HEK293 (cell line): ENCODE measurements at regions not wholly inside any gene's neighbourhood (a gene's known extent, or its start where the extent isn't known, plus 50 kb on each side); places are given as distances from the start of the nearest gene placed in this dataset.

Experiments used
- CTCF ChIA-PET: fragments of 350-600 bp; formaldehyde crosslinking; extraction: SDS; loops from one replicate; lab custom pipeline; 2021; ENCODE audit warnings: antibody characterized with exemption; lab: Yijun Ruan, JAX
- POLR2A ChIA-PET: fragments of 300-600 bp; formaldehyde crosslinking; extraction: SDS; loops from one replicate; lab custom pipeline; 2020; ENCODE audit warnings: antibody characterized with exemption, inconsistent platforms; lab: Yijun Ruan, JAX
- H3K27ac ChIP-seq: fragments of 200-500 bp; sonication (Bioruptor generic); 2 replicates; pipeline ENCODE4 v1.5.1; 2014; ENCODE audit warnings: low read depth, low read length, control low read depth, inconsistent platforms; ENCODE audit errors: extremely low read depth
- H3K36me3 ChIP-seq, 2 experiments: fragments of 200-500 bp in 1 of 2; sonication (Bioruptor generic) in 1 of 2; 1 replicate in 1 of 2; 2 replicates in 1 of 2; pipeline ENCODE4 v1.5.1; 2014 to 2017; ENCODE audit warnings: inconsistent platforms in 2 of 2, low read length in 2 of 2; ENCODE audit not compliant: control insufficient read depth in 2 of 2, insufficient read depth in 1 of 2
- H3K4me1 ChIP-seq: fragments of 200-500 bp; sonication (Bioruptor generic); 2 replicates; pipeline ENCODE4 v1.5.1; 2014; ENCODE audit warnings: mild to moderate bottlenecking, low read length, inconsistent platforms; ENCODE audit not compliant: control insufficient read depth, insufficient read depth
- H3K4me3 ChIP-seq: 2 replicates; pipeline ENCODE4 v1.5.1; 2011; ENCODE audit warnings: low read depth, mild to moderate bottlenecking, control low read depth, low read length, moderate library complexity
- H3K9me3 ChIP-seq: fragments of 200-500 bp; sonication (Bioruptor generic); 2 replicates; pipeline ENCODE4 v1.5.1; 2014; ENCODE audit warnings: low read depth, low read length, inconsistent platforms; ENCODE audit not compliant: control insufficient read depth, insufficient read depth
- GLI2 ChIP-seq: fragments of 450-650 bp; formaldehyde crosslinking; IDR thresholded peaks from 2 replicates; pipeline ENCODE4; 2017; ENCODE audit warnings: missing biosample characterization, missing genetic modification characterization, low read depth, borderline replicate concordance
- ZBTB17 ChIP-seq: fragments of 450-650 bp; formaldehyde crosslinking; IDR thresholded peaks from 2 replicates; pipeline ENCODE4 v1.5.1; 2016; ENCODE audit warnings: missing biosample characterization, missing genetic modification characterization
- ZBTB48 ChIP-seq: fragments of 450-650 bp; formaldehyde crosslinking; IDR thresholded peaks from 2 replicates; pipeline ENCODE4 v1.5.1; 2016; ENCODE audit warnings: missing biosample characterization, missing genetic modification characterization
- ZEB2 ChIP-seq: fragments of 450-650 bp; formaldehyde crosslinking; IDR thresholded peaks from 2 replicates; pipeline ENCODE4 v1.5.1; 2016; ENCODE audit warnings: missing biosample characterization, missing genetic modification characterization
- ZNF132 ChIP-seq: fragments of 450-650 bp; formaldehyde crosslinking; IDR thresholded peaks from 2 replicates; pipeline ENCODE4 v1.5.1; 2017; ENCODE audit warnings: missing biosample characterization, missing genetic modification characterization, borderline replicate concordance
- ZNF138 ChIP-seq: fragments of 450-650 bp; formaldehyde crosslinking; IDR thresholded peaks from 2 replicates; pipeline ENCODE4 v1.5.1; 2016; ENCODE audit warnings: missing biosample characterization, missing genetic modification characterization, borderline replicate concordance
- ZNF175 ChIP-seq: fragments of 450-650 bp; formaldehyde crosslinking; IDR thresholded peaks from 2 replicates; pipeline ENCODE4 v1.5.1; 2016; ENCODE audit warnings: missing biosample characterization, missing genetic modification characterization
- ZNF223 ChIP-seq: fragments of 450-650 bp; formaldehyde crosslinking; IDR thresholded peaks from 2 replicates; pipeline ENCODE4 v1.5.1; 2016; ENCODE audit warnings: missing biosample characterization, missing genetic modification characterization
- ZNF302 ChIP-seq: fragments of 450-650 bp; formaldehyde crosslinking; IDR thresholded peaks from 2 replicates; pipeline ENCODE4 v1.5.1; 2016; ENCODE audit warnings: missing biosample characterization, missing genetic modification characterization, low read depth
- ZNF416 ChIP-seq: fragments of 450-650 bp; formaldehyde crosslinking; IDR thresholded peaks from 2 replicates; pipeline ENCODE4 v1.5.1; 2016; ENCODE audit warnings: missing biosample characterization, missing genetic modification characterization
- ZNF664 ChIP-seq: fragments of 450-650 bp; formaldehyde crosslinking; IDR thresholded peaks from 2 replicates; pipeline ENCODE4 v1.5.1; 2016; ENCODE audit warnings: missing biosample characterization, missing genetic modification characterization
- ZNF670 ChIP-seq: fragments of 450-650 bp; formaldehyde crosslinking; IDR thresholded peaks from 2 replicates; pipeline ENCODE4 v1.5.1; 2016; ENCODE audit warnings: missing biosample characterization, missing genetic modification characterization, low read depth
- ZNF677 ChIP-seq: fragments of 450-650 bp; IDR thresholded peaks from 2 replicates; pipeline ENCODE4 v1.5.0; 2018; ENCODE audit warnings: missing biosample characterization, mild to moderate bottlenecking, missing genetic modification characterization, moderate library complexity
- ZNF792 ChIP-seq: fragments of 450-650 bp; formaldehyde crosslinking; IDR thresholded peaks from 2 replicates; pipeline ENCODE4 v1.5.1; 2016; ENCODE audit warnings: missing biosample characterization, missing genetic modification characterization
- ZNF837 ChIP-seq: fragments of 450-650 bp; formaldehyde crosslinking; IDR thresholded peaks from 2 replicates; pipeline ENCODE4 v1.5.1; 2016; ENCODE audit warnings: missing biosample characterization, missing genetic modification characterization
- ZSCAN30 ChIP-seq: fragments of 450-650 bp; IDR thresholded peaks from 2 replicates; pipeline ENCODE4 v1.5.1; 2018; ENCODE audit warnings: missing biosample characterization, mild to moderate bottlenecking, missing genetic modification characterization, moderate library complexity
- TF ChIP-seq, protein P1 (sequence below): fragments of 450-650 bp; formaldehyde crosslinking; IDR thresholded peaks from 2 replicates; pipeline ENCODE4 v1.5.1; 2017; ENCODE audit warnings: missing biosample characterization, missing genetic modification characterization
- TF ChIP-seq, protein P2 (sequence below): fragments of 450-650 bp; formaldehyde crosslinking; IDR thresholded peaks from 2 replicates; pipeline ENCODE4 v1.5.1; 2016; ENCODE audit warnings: missing biosample characterization, missing genetic modification characterization
- TF ChIP-seq, protein P3 (sequence below): fragments of 450-650 bp; formaldehyde crosslinking; IDR thresholded peaks from 2 replicates; pipeline ENCODE4 v1.5.1; 2016; ENCODE audit warnings: missing biosample characterization, missing genetic modification characterization
- TF ChIP-seq, protein P4 (sequence below): fragments of 450-650 bp; formaldehyde crosslinking; IDR thresholded peaks from 2 replicates; pipeline ENCODE4 v1.5.1; 2016; ENCODE audit warnings: missing biosample characterization, missing genetic modification characterization

DNA sequence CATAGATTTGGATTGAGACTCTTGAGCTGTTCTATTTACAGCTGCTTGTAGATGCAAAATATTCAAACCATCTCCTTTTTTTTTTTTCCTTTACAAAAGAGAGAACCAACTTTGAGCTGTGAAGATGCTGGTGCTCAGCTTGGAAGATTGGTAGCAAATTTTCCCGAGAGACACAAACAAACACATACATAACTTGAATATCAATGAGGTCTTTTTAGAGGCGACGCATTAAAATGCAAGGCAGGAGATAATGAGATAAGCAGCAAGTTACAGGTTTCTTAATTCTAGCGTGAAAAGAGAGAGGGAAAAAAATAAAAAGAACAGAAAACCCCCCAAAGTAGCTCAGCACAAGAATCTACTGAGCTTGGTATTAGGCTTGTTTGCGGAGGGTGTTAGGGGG is 247.0 kb upstream of the SORL1-AS1 start:
- Histone ChIP-seq H3K36me3 (no peaks in the 10 kb centered on the region), H3K4me1 (no peaks in the 10 kb centered on the region), H3K4me3 (no peak overlapping the region), H3K9me3 (no peaks in the 10 kb centered on the region), H3K27ac (no peak overlapping the region)
- POLR2A ChIA-PET = no interaction called here
- CTCF ChIA-PET = no interaction called here
- TF ChIP-seq ZNF416 (tag by site-specific recombination) = no peak
- no peak for TF ChIP-seq ZEB2 (tag by site-specific recombination)
- no peak for TF ChIP-seq ZNF132 (tag by site-specific recombination)
- TF ChIP-seq, protein P1, sequence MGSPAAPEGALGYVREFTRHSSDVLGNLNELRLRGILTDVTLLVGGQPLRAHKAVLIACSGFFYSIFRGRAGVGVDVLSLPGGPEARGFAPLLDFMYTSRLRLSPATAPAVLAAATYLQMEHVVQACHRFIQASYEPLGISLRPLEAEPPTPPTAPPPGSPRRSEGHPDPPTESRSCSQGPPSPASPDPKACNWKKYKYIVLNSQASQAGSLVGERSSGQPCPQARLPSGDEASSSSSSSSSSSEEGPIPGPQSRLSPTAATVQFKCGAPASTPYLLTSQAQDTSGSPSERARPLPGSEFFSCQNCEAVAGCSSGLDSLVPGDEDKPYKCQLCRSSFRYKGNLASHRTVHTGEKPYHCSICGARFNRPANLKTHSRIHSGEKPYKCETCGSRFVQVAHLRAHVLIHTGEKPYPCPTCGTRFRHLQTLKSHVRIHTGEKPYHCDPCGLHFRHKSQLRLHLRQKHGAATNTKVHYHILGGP = no peak
- TF ChIP-seq, protein P2, sequence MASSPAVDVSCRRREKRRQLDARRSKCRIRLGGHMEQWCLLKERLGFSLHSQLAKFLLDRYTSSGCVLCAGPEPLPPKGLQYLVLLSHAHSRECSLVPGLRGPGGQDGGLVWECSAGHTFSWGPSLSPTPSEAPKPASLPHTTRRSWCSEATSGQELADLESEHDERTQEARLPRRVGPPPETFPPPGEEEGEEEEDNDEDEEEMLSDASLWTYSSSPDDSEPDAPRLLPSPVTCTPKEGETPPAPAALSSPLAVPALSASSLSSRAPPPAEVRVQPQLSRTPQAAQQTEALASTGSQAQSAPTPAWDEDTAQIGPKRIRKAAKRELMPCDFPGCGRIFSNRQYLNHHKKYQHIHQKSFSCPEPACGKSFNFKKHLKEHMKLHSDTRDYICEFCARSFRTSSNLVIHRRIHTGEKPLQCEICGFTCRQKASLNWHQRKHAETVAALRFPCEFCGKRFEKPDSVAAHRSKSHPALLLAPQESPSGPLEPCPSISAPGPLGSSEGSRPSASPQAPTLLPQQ (tag by site-specific recombination) = no peak
- no peak for TF ChIP-seq ZBTB48
- no peak for TF ChIP-seq ZNF138 (tag by site-specific recombination)
- no peak for TF ChIP-seq ZBTB17 (tag by site-specific recombination)

DNA sequence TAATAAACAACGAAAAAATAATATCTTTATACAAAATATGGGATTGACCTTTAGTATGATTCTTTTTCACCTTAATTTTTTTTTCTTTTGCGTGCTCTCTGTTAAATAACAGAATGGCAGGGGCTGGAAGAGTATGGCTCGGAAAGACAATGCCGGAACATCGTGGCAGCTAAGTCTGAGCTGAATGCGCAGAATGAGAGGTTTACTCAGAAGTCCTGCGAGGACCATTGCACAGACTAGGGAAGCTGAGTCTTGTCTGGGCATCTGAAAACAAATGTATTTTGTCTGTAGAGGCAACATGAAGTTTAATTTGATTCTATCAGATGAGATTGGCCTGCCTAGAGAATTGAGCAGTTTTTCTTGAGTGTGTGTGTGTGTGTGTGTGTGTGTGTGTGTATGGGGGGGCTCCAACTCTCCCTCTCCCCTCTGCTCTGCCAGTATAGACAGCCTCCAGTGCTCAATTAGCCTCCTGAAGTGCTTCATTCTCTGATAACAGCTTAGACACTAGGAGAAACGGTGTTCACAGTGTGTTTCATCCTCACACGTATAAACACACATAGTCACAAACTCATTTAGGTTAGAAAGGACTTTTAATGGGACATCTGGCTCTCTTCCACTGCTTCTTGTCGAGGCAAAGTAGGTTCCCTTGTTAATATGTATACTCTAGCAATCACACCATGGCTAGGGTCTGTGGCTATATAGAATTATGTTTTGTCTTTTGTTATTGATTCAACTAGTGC is 244.3 kb upstream of the SORL1-AS1 start:
- H3K4me3 ChIP-seq = no peak overlapping the region
- H3K9me3 ChIP-seq = no peaks in the 10 kb centered on the region
- no peaks in the 10 kb centered on the region for H3K4me1 ChIP-seq
- TF ChIP-seq ZNF175 (tag by site-specific recombination) (no peak), ZNF664 (no peak), GLI2 (no peak), ZNF677 (tag by site-specific recombination) (no peak), ZNF837 (tag by site-specific recombination) (no peak), ZNF223 (tag by site-specific recombination) (no peak), ZNF302 (tag by site-specific recombination) (no peak), ZNF670 (tag by site-specific recombination) (no peak), ZSCAN30 (no peak), ZNF792 (no peak)
- TF ChIP-seq, protein P3, sequence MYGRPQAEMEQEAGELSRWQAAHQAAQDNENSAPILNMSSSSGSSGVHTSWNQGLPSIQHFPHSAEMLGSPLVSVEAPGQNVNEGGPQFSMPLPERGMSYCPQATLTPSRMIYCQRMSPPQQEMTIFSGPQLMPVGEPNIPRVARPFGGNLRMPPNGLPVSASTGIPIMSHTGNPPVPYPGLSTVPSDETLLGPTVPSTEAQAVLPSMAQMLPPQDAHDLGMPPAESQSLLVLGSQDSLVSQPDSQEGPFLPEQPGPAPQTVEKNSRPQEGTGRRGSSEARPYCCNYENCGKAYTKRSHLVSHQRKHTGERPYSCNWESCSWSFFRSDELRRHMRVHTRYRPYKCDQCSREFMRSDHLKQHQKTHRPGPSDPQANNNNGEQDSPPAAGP = no peak
- TF ChIP-seq, protein P4, sequence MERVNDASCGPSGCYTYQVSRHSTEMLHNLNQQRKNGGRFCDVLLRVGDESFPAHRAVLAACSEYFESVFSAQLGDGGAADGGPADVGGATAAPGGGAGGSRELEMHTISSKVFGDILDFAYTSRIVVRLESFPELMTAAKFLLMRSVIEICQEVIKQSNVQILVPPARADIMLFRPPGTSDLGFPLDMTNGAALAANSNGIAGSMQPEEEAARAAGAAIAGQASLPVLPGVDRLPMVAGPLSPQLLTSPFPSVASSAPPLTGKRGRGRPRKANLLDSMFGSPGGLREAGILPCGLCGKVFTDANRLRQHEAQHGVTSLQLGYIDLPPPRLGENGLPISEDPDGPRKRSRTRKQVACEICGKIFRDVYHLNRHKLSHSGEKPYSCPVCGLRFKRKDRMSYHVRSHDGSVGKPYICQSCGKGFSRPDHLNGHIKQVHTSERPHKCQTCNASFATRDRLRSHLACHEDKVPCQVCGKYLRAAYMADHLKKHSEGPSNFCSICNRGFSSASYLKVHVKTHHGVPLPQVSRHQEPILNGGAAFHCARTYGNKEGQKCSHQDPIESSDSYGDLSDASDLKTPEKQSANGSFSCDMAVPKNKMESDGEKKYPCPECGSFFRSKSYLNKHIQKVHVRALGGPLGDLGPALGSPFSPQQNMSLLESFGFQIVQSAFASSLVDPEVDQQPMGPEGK (tag by site-specific recombination) = no peak
- ChIA-PET POLR2A (no interaction called here), CTCF (interaction anchor here (1.6 kb wide), 1 partner anchor 17 kb away, joined by 3 read pairs; no protein-coding TSS in a partner anchor)
- H3K36me3 ChIP-seq = no peaks in the 10 kb centered on the region
- H3K27ac ChIP-seq = no peak overlapping the region
